OCI-LY1 (cell line): ENCODE measurements at regions not wholly inside any gene's neighbourhood (a gene's known extent, or its start where the extent isn't known, plus 50 kb on each side); places are given as distances from the start of the nearest gene placed in this dataset.

Experiments used
- H2AFZ ChIP-seq: fragments of 200-600 bp; sonication (generic), shearing (Covaris generic); 2 replicates; pipeline ENCODE4 v1.6.0; 2014; ENCODE audit warnings: antibody characterized with exemption, mild to moderate bottlenecking, low read length
- H3F3A ChIP-seq: fragments of 200-600 bp; sonication (generic), shearing (Covaris generic); 2 replicates; pipeline ENCODE4 v1.6.0; 2014; ENCODE audit warnings: mild to moderate bottlenecking, antibody characterized with exemption, low read length, moderate library complexity; ENCODE audit not compliant: insufficient read depth
- H3K27ac ChIP-seq: fragments of 200-600 bp; sonication (generic); 2 replicates; pipeline ENCODE4 v1.5.1; 2014; ENCODE audit warnings: low read length, mixed run types, mild to moderate bottlenecking, low read depth; ENCODE audit not compliant: poor library complexity, severe bottlenecking
- H3K27me3 ChIP-seq: fragments of 200-600 bp; sonication (generic); 2 replicates; pipeline ENCODE4 v1.6.0; 2014; ENCODE audit warnings: antibody characterized with exemption, mild to moderate bottlenecking, low read length, moderate library complexity; ENCODE audit not compliant: insufficient read depth
- H3K36me3 ChIP-seq: fragments of 200-600 bp; sonication (generic); 2 replicates; pipeline ENCODE4 v1.6.1; 2014; ENCODE audit warnings: mild to moderate bottlenecking, antibody characterized with exemption, low read length, moderate library complexity, mixed read lengths; ENCODE audit not compliant: insufficient read depth
- H3K4me1 ChIP-seq: fragments of 200-600 bp; sonication (generic); 2 replicates; pipeline ENCODE4 v1.5.1; 2014; ENCODE audit warnings: mild to moderate bottlenecking, low read length, moderate library complexity; ENCODE audit not compliant: insufficient read depth, severe bottlenecking
- H3K4me2 ChIP-seq: fragments of 200-600 bp; sonication (generic), shearing (Covaris generic); 2 replicates; pipeline ENCODE4 v1.6.1; 2014; ENCODE audit warnings: low read length
- H3K4me3 ChIP-seq: fragments of 200-600 bp; sonication (generic); 2 replicates; pipeline ENCODE4 v1.5.1; 2014; ENCODE audit warnings: low read length, low read depth, mild to moderate bottlenecking, mixed read lengths; ENCODE audit not compliant: poor library complexity, severe bottlenecking
- H3K79me2 ChIP-seq: fragments of 200-600 bp; shearing (Covaris generic); 2 replicates; pipeline ENCODE4 v1.6.1; 2016; ENCODE audit warnings: mixed run types, low read length, mixed read lengths; ENCODE audit not compliant: insufficient read depth
- H3K9ac ChIP-seq: fragments of 200-600 bp; sonication (generic), shearing (Covaris generic); 2 replicates; pipeline ENCODE4 v1.6.1; 2014; ENCODE audit warnings: mild to moderate bottlenecking, low read length, mixed read lengths
- H3K9me2 ChIP-seq: fragments of 200-600 bp; sonication (generic), shearing (Covaris generic); 2 replicates; pipeline ENCODE4 v1.6.1; 2014; ENCODE audit warnings: low read depth, mild to moderate bottlenecking, low read length, mixed read lengths
- H3K9me3 ChIP-seq: fragments of 200-600 bp; shearing (Covaris generic); 2 replicates; pipeline ENCODE4 v1.6.1; 2014; ENCODE audit warnings: low read length, mixed read lengths
- H4K20me1 ChIP-seq: fragments of 200-600 bp; sonication (generic), shearing (Covaris generic); 2 replicates; pipeline ENCODE4 v1.6.0; 2016; ENCODE audit warnings: mild to moderate bottlenecking, low read length; ENCODE audit not compliant: insufficient read depth
- EZH2 ChIP-seq: fragments of 200-600 bp; sonication (generic), shearing (Covaris generic); IDR thresholded peaks from 2 replicates; pipeline ENCODE4 v1.8.0; 2017; ENCODE audit warnings: borderline replicate concordance, mixed run types, mild to moderate bottlenecking, antibody characterized with exemption, low read length, moderate library complexity, mixed read lengths
- TF ChIP-seq, protein P1 (sequence below): fragments of 200-600 bp; sonication (generic), shearing (Covaris generic); IDR thresholded peaks from 2 replicates; pipeline ENCODE4 v1.5.1; 2017; ENCODE audit warnings: mild to moderate bottlenecking, antibody characterized with exemption, low read length, moderate library complexity, mixed read lengths

DNA sequence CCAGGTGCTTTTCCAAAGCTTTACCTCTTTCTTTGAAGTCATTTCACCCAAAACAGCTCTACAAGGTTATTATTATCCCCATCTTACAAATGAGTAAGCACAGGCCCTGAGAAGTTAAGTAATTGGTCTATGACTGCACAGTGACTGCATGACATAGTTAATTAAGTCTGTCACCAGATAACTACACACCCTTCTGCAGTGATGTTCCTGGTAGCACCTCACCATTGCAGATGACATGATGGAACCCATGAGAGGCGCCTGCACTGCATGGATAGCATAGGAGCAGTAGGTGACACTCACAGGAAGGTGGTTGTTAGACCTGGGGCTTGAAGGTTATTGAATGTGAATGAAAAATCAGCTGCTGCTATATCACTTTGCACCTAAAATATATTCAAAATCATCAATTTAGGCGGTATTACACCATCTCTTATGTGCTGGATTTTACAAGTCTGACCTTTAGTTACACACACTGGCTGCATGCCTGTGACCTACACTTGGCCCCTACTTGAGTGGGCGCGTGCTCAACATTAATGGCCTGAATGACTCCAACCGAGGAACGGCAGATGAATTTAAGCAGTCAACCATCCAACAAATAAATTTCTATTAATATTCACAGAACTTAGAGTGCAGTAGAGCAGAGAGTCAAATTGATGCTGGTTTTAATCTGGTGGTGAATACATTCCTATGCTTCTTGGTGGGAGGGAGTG lies 239.6 kb downstream of the CDH11 start:
- Histone ChIP-seq H3F3A (no peaks in the 10 kb centered on the region), H3K27ac (no peak overlapping the region), H4K20me1 (no peaks in the 10 kb centered on the region), H3K4me2 (no peak overlapping the region), H3K79me2 (no peaks in the 10 kb centered on the region), H3K4me3 (no peak overlapping the region), H3K4me1 (no peaks in the 10 kb centered on the region), H3K27me3 (no peaks in the 10 kb centered on the region), H3K9ac (no peak overlapping the region), H3K9me2 (no peaks in the 10 kb centered on the region), H2AFZ (no peak overlapping the region), H3K9me3 (no peaks in the 10 kb centered on the region), H3K36me3 (no peaks in the 10 kb centered on the region)
- TF ChIP-seq EZH2, result no peak
- TF ChIP-seq, protein P1, sequence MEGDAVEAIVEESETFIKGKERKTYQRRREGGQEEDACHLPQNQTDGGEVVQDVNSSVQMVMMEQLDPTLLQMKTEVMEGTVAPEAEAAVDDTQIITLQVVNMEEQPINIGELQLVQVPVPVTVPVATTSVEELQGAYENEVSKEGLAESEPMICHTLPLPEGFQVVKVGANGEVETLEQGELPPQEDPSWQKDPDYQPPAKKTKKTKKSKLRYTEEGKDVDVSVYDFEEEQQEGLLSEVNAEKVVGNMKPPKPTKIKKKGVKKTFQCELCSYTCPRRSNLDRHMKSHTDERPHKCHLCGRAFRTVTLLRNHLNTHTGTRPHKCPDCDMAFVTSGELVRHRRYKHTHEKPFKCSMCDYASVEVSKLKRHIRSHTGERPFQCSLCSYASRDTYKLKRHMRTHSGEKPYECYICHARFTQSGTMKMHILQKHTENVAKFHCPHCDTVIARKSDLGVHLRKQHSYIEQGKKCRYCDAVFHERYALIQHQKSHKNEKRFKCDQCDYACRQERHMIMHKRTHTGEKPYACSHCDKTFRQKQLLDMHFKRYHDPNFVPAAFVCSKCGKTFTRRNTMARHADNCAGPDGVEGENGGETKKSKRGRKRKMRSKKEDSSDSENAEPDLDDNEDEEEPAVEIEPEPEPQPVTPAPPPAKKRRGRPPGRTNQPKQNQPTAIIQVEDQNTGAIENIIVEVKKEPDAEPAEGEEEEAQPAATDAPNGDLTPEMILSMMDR, result no peak

DNA sequence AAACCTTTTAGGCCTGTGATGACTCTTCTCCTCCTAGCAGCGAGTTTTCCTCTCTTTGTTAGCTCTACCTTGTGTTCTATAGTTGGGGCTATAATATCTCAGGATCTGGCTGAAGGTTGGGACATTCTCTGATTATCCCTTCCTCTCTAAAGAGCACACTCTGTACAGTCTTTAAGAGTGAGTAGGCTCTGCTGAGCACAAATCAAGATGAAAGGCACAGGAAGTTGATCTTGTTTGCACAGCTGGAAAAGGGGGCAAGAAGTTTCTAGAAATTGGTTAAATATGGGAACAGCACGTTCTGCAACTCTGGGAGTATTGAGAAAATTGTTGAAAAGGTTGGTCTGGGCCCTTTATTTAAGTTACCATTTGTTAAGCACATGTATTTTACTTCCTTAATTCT lies 240.9 kb downstream of the CDH11 start:
- Histone ChIP-seq H3F3A (no peaks in the 10 kb centered on the region), H3K4me2 (no peak overlapping the region), H3K4me3 (no peak overlapping the region), H3K27me3 (no peaks in the 10 kb centered on the region), H3K79me2 (no peaks in the 10 kb centered on the region), H3K9me2 (no peaks in the 10 kb centered on the region), H4K20me1 (no peaks in the 10 kb centered on the region), H3K27ac (no peak overlapping the region), H3K4me1 (no peaks in the 10 kb centered on the region), H3K9me3 (no peaks in the 10 kb centered on the region), H2AFZ (no peak overlapping the region), H3K9ac (no peak overlapping the region), H3K36me3 (no peaks in the 10 kb centered on the region)
- TF ChIP-seq, protein P1, result no peak
- no peak for TF ChIP-seq EZH2

DNA sequence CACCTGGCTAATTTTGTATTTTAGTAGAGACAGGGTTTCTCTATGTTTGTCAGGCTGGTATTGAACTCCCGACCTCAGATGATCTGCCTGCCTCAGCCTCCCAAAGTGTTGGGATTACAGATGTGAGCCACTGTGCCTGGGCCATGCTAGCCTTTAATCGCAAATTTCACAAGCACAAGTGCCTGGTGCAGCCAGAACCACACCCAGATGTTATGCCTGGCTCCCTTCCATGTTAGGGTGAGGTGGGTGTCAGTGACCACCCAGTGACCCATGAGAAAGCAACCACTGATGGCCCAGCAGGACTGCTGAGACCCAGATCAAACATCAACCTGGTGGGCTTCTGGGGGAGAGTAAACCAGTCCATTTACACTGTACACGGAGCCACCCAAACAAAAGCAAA lies 241.9 kb downstream of the CDH11 start:
- Histone ChIP-seq H3K9ac (no peak overlapping the region), H3K4me1 (no peaks in the 10 kb centered on the region), H3K4me3 (no peak overlapping the region), H3K27ac (no peak overlapping the region), H3K9me2 (no peaks in the 10 kb centered on the region), H3K79me2 (no peaks in the 10 kb centered on the region), H4K20me1 (no peaks in the 10 kb centered on the region), H3K9me3 (no peaks in the 10 kb centered on the region), H3F3A (no peaks in the 10 kb centered on the region), H3K36me3 (no peaks in the 10 kb centered on the region), H3K4me2 (no peak overlapping the region), H3K27me3 (no peaks in the 10 kb centered on the region), H2AFZ (no peak overlapping the region)
- TF ChIP-seq, protein P1, result no peak
- TF ChIP-seq EZH2, result no peak
